Activated CD8-positive, alpha-beta memory T cell treated with anti-CD3 and anti-CD28 coated beads for 36 hours (primary cell): ENCODE measurements at regions not wholly inside any gene's neighbourhood (a gene's known extent, or its start where the extent isn't known, plus 50 kb on each side); places are given as distances from the start of the nearest gene placed in this dataset.

Experiments
- CTCF ChIA-PET: fragments of 350-600 bp; sonication (Branson Sonifier 250); formaldehyde crosslinking; loops from one replicate; lab custom pipeline; 2021; ENCODE audit warnings: antibody characterized with exemption; lab: Charles Lee
- POLR2A ChIA-PET: fragments of 350-600 bp; sonication (Branson Sonifier 250); formaldehyde crosslinking; loops from one replicate; lab custom pipeline; 2021; ENCODE audit warnings: antibody characterized with exemption; lab: Charles Lee

DNA sequence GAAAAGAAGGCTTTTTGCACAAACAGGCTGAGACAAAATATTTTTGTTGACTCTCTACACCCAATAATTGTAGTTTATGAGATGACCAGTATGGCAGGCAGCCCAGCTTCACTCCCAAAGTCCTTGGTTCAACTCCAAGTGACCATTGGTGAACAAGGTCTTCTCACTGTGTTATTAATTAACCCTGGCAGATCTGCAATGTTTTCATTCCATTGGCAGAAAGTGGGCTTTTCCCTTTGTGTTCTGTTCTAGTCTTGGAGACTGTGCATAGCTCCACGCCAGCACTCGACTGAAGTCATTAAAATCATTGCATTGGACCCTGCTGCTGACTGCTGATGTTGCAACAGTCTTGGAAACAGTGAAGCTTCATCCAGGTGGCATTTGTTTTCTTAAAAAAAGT lies 277.3 kb upstream of the HAND2 start:
- POLR2A ChIA-PET: no interaction called here
- CTCF ChIA-PET: interaction anchor here (0.6 kb wide), 1 partner anchor 439 kb away, joined by 3 read pairs; no protein-coding TSS in a partner anchor

- POLR2A ChIA-PET: no interaction called here
- CTCF ChIA-PET: no interaction called here
Measured at GRCh38 chr4:173805884-173806283, 275.9 kb upstream of the HAND2 start.

- CTCF ChIA-PET: no interaction called here
- POLR2A ChIA-PET: no interaction called here
Measured at GRCh38 chr4:173802662-173803022, 272.6 kb upstream of the HAND2 start.

GRCh38 chr4:173801876-173802661 lies 272.0 kb upstream of the HAND2 start:
- POLR2A ChIA-PET: no interaction called here
- CTCF ChIA-PET: interaction anchor here (0.5 kb wide), 1 partner anchor 66 kb away, joined by 4 read pairs; no protein-coding TSS in a partner anchor

DNA sequence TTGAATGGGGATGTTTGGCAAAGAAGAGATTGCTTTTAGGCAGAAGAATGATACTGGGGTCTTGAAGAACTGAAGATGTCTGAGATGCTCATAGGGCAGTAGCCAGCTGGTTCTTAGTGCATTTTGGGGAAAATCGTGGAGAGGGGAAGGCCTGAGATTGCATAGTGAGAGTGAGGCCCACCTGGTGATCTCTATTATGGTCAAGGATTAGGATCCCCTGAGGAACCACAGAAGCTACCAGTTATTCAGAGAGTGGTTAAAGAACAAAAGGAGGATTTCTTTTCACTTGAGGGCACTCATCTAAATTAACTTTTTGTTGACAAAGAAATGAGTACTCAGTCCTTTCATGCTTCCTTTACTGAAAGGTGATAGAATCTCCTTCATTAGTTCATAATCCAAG lies 271.3 kb upstream of the HAND2 start:
- ChIA-PET CTCF (no interaction called here), POLR2A (no interaction called here)

- ChIA-PET CTCF (no interaction called here), POLR2A (no interaction called here)
Measured at GRCh38 chr4:173797296-173797695, 267.3 kb upstream of the HAND2 start.

- CTCF ChIA-PET: no interaction called here
- POLR2A ChIA-PET: no interaction called here
Measured at GRCh38 chr4:173794662-173795061, 264.6 kb upstream of the HAND2 start.

DNA sequence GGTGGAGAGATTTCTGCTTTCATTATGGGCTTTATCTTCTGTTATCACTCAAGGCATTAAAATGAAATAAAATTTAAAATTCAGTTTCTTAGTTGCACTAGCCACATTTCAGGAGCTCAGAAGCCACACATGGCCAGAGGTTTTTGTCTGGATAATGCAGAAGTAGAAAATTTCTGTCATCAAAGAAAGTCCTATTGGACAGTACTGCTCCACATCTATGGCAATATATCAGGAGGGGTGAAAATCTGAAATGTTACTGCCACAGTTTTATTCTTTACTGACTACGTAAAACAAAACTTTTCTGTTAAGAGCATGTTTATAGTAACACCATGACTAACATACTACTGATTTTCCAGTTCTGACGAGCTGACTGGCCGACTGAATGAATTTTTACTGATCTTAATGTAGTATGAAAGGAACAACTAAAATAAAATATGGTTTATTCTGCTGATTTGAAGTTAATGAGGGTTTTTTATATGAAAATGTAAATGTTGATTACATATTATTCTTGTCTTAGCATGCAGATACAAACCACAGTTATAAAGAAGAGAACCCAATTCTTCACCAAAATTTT lies 264.0 kb upstream of the HAND2 start:
- ChIA-PET POLR2A (no interaction called here), CTCF (no interaction called here)

- CTCF ChIA-PET: no interaction called here
- POLR2A ChIA-PET: no interaction called here
Measured at GRCh38 chr4:173782660-173783059, 252.6 kb upstream of the HAND2 start.

DNA sequence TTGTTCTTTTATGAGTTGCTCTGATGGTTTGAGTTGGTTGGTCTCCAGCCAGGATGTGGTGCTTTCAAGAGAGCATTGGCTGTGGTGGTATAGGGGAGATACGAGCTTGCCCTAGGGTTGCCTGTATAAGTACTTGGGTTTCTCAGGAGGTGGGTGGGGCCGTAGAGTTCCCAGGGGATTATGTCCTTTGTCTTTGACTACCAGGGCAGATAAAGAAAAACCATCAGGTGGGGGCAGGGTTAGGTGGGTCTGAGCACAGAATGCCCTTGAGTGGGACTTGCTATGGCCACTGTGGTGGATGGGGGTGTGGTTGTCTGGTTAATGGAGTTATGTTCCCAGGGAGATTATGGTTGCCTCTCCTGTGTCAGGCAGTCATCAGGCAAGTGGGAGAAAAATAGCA lies 247.9 kb upstream of the HAND2 start:
- CTCF ChIA-PET: interaction anchor here (0.6 kb wide), 1 partner anchor 19 kb away, joined by 4 read pairs; no protein-coding TSS in a partner anchor
- POLR2A ChIA-PET: no interaction called here

GRCh38 chr4:173777421-173777820 lies 247.4 kb upstream of the HAND2 start:
- CTCF ChIA-PET: interaction anchor here (0.6 kb wide), 1 partner anchor 19 kb away, joined by 4 read pairs; no protein-coding TSS in a partner anchor
- POLR2A ChIA-PET: no interaction called here

GRCh38 chr4:173769568-173769967 lies 239.5 kb upstream of the HAND2 start:
- POLR2A ChIA-PET: no interaction called here
- CTCF ChIA-PET: no interaction called here

DNA sequence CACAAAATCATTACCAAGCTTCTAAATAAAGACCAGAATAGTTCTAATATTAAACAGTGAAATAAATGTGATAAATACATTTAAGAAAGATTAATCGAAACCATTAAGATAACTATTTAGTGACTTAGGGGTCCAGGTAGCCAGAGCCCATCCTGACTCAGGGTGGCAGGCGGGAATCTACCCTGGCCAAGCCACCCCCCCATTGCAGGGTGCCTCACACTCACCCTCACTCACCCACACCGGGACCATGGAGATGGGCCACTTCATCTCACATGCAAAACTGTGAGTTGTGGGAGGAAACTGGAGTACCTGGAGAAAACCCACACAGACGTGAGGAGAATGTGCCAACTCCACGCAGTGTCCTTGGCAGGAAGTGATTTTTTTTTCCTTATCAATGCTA lies 237.6 kb upstream of the HAND2 start:
- CTCF ChIA-PET: no interaction called here
- POLR2A ChIA-PET: no interaction called here

GRCh38 chr4:173766171-173766600 lies 236.2 kb upstream of the HAND2 start:
- ChIA-PET CTCF (no interaction called here), POLR2A (no interaction called here)

DNA sequence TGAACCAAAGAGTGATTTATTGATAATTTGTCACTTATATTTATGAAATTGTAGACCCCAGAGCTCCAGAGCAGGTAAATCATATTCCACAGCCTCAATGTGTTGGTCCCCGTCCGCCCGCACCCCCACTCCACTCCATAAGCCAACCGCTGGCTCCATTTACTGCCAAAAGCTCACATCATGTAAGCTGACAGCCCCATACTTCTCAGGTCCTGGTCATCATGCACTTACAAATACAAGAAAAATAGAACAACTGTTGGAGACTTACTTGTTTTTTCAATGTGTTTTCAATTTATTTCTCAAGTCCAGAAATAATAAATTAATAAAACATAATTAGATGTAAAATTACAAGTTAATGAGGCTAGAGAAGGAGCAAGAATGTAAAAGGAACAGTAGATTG lies 235.7 kb upstream of the HAND2 start:
- POLR2A ChIA-PET: no interaction called here
- CTCF ChIA-PET: no interaction called here

DNA sequence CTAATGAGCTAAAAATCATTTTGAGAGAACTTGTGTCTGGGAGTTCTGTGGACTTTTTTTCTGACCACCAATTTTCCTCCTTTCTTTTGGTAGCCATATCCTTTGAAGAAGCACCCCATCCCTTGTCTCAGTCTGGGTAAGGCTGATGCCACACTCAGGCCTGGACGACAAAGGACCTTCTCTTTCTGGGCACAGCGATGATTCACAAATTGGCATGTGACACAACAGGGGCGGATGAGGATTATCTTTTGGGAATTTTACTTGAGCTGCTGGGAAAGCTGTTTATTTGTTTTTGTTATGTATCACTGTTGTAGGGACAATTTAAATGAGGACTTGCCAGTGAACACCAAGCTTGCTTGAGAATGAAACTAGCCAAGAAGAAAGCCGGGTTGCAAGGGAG lies 233.4 kb upstream of the HAND2 start:
- CTCF ChIA-PET: no interaction called here

GRCh38 chr4:173761938-173762337 lies 231.9 kb upstream of the HAND2 start:
- ChIA-PET CTCF (no interaction called here), POLR2A (no interaction called here)

More for the DNA sequence above, 233.4 kb upstream of the HAND2 start:
- POLR2A ChIA-PET: no interaction called here

DNA sequence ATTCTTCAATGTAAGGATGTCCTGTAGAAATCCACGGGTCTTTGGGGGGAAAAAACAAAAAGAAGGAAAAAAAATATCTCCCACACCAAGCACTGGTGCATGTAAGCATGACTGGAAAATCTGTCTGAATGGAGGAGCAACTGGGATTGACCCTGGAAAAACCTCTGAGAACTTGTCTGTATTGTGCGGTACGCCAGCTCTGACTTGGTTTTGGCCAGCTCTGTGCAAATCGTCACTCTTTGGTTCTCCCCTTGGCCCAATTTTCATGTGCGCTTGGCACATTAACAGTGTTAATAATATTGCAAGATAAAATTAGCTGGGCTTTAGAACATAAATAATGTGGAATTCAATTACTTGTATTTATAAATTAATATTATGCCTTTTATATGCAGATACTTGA lies 231.2 kb upstream of the HAND2 start:
- ChIA-PET POLR2A (no interaction called here), CTCF (no interaction called here)

DNA sequence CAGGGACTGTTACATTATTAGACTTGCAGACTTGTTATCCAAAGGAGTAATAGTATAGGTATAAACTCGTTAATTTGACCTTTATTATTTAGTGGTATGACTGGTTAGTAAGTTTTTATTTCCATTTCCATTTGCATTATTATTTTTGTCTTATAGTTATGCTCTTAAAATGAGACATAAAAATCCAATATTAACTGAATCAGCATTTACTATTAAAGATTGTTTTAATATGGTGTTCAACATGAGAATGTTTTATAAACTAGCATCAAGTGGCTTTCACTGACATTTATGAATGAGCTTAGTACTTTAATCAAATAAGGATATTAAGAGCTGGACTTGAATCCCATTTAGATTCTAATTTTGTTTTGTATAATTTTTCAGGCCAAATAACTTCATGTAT lies 228.1 kb upstream of the HAND2 start:
- ChIA-PET CTCF (interaction anchor here (0.7 kb wide), 1 partner anchor 19 kb away, joined by 4 read pairs; no protein-coding TSS in a partner anchor), POLR2A (no interaction called here)

GRCh38 chr4:173753408-173753807 lies 223.4 kb upstream of the HAND2 start:
- POLR2A ChIA-PET: no interaction called here
- CTCF ChIA-PET: no interaction called here

- CTCF ChIA-PET: no interaction called here
- POLR2A ChIA-PET: no interaction called here
Measured at GRCh38 chr4:173752610-173753230, 222.7 kb upstream of the HAND2 start.
